Glomerular endothelial cell (primary cell): ENCODE measurements at regions not wholly inside any gene's neighbourhood (a gene's known extent, or its start where the extent isn't known, plus 50 kb on each side); places are given as distances from the start of the nearest gene placed in this dataset.

Experiments used
- DNase-seq: peaks from one replicate; pipeline ENCODE4 v3.0.0-alpha.2; 2011; ENCODE audit warnings: low read depth, low spot score; ENCODE audit errors: extremely low read depth

GRCh38 chr5:138626333-138626944 lies 51.2 kb upstream of the HSPA9 start:
- DNase-seq, result no peak

GRCh38 chr5:138625134-138625533 lies 49.9 kb upstream of the HSPA9 start:
- no peak for DNase-seq
